ENCODE measurements at regions not wholly inside any gene's neighbourhood (a gene's known extent, or its start where the extent isn't known, plus 50 kb on each side); places are given as distances from the start of the nearest gene placed in this dataset.

- DNase-seq (no peak), ATAC-seq (no peak)
- no peaks in the 10 kb centered on the region for H3K4me1 Mint-ChIP-seq
- no peaks in the 10 kb centered on the region for H3K27me3 Mint-ChIP-seq
- H3K4me3 Mint-ChIP-seq, result no peak overlapping the region
- H3K27ac Mint-ChIP-seq, result no peak overlapping the region
- H3K36me3 Mint-ChIP-seq (ENCODE audit: low read depth), result no peaks in the 10 kb centered on the region
- H3K9me3 ChIP-seq (ENCODE audit: control insufficient read depth, low read length, poor library complexity, severe bottlenecking), result no peaks in the 10 kb centered on the region
Observed at GRCh38 chr2:144896341-144896740, 376.4 kb upstream of the ZEB2 start.

GRCh38 chr2:144894612-144895599, 375.0 kb upstream of the ZEB2 start:
- no peak overlapping the region for H3K27ac Mint-ChIP-seq
- H3K9me3 ChIP-seq (ENCODE audit: control insufficient read depth, low read length, poor library complexity, severe bottlenecking), result no peaks in the 10 kb centered on the region
- H3K4me3 Mint-ChIP-seq, result no peak overlapping the region
- ATAC-seq (no peak), DNase-seq (no peak)
- no peaks in the 10 kb centered on the region for H3K36me3 Mint-ChIP-seq (ENCODE audit: low read depth)
- no peaks in the 10 kb centered on the region for H3K4me1 Mint-ChIP-seq
- H3K27me3 Mint-ChIP-seq, result peaks cover 3% of the 10 kb centered on the region

GRCh38 chr2:144893464-144893863, 373.5 kb upstream of the ZEB2 start:
- no peak for DNase-seq
- Mint-ChIP-seq H3K27me3 (peaks cover 10% of the 10 kb centered on the region), H3K4me3 (no peak overlapping the region), H3K27ac (no peak overlapping the region), H3K4me1 (no peaks in the 10 kb centered on the region), H3K36me3 (ENCODE audit: low read depth) (no peaks in the 10 kb centered on the region)
- H3K9me3 ChIP-seq (ENCODE audit: control insufficient read depth, low read length, poor library complexity, severe bottlenecking), result no peaks in the 10 kb centered on the region
- ATAC-seq, result no peak

GRCh38 chr2:144890828-144891227, 370.9 kb upstream of the ZEB2 start:
- H3K27ac Mint-ChIP-seq, result no peak overlapping the region
- H3K27me3 Mint-ChIP-seq, result peaks cover 20% of the 10 kb centered on the region
- H3K9me3 ChIP-seq (ENCODE audit: control insufficient read depth, low read length, poor library complexity, severe bottlenecking), result no peaks in the 10 kb centered on the region
- H3K36me3 Mint-ChIP-seq (ENCODE audit: low read depth), result no peaks in the 10 kb centered on the region
- H3K4me3 Mint-ChIP-seq, result no peak overlapping the region
- H3K4me1 Mint-ChIP-seq, result no peaks in the 10 kb centered on the region
- peak; percentile 36 for ATAC-seq
- no peak for DNase-seq

GRCh38 chr2:144889348-144889747, 369.4 kb upstream of the ZEB2 start:
- no peaks in the 10 kb centered on the region for H3K9me3 ChIP-seq (ENCODE audit: control insufficient read depth, low read length, poor library complexity, severe bottlenecking)
- Mint-ChIP-seq H3K27ac (no peak overlapping the region), H3K36me3 (ENCODE audit: low read depth) (peaks cover 2% of the 10 kb centered on the region), H3K4me3 (no peak overlapping the region), H3K27me3 (peaks cover 25% of the 10 kb centered on the region), H3K4me1 (no peaks in the 10 kb centered on the region)
- DNase-seq (no peak), ATAC-seq (no peak)

GRCh38 chr2:144886862-144887261, 366.9 kb upstream of the ZEB2 start:
- H3K9me3 ChIP-seq (ENCODE audit: control insufficient read depth, low read length, poor library complexity, severe bottlenecking), result no peaks in the 10 kb centered on the region
- H3K27me3 Mint-ChIP-seq, result peaks cover 25% of the 10 kb centered on the region
- DNase-seq (no peak), ATAC-seq (no peak)
- H3K4me1 Mint-ChIP-seq, result no peaks in the 10 kb centered on the region
- no peak overlapping the region for H3K4me3 Mint-ChIP-seq
- H3K36me3 Mint-ChIP-seq (ENCODE audit: low read depth), result peaks cover 2% of the 10 kb centered on the region
- H3K27ac Mint-ChIP-seq, result no peak overlapping the region

- ATAC-seq (no peak), DNase-seq (no peak)
- H3K36me3 Mint-ChIP-seq (ENCODE audit: low read depth), result no peaks in the 10 kb centered on the region
- H3K4me3 Mint-ChIP-seq, result no peak overlapping the region
- no peaks in the 10 kb centered on the region for H3K9me3 ChIP-seq (ENCODE audit: control insufficient read depth, low read length, poor library complexity, severe bottlenecking)
- H3K27me3 Mint-ChIP-seq, result peaks cover 5% of the 10 kb centered on the region
- no peak overlapping the region for H3K27ac Mint-ChIP-seq
- no peaks in the 10 kb centered on the region for H3K4me1 Mint-ChIP-seq
Observed at GRCh38 chr2:144877893-144878292, 358.0 kb upstream of the ZEB2 start.

GRCh38 chr2:144876013-144876412, 356.1 kb upstream of the ZEB2 start:
- Mint-ChIP-seq H3K36me3 (ENCODE audit: low read depth) (no peaks in the 10 kb centered on the region), H3K27ac (no peak overlapping the region), H3K4me3 (no peak overlapping the region), H3K4me1 (no peaks in the 10 kb centered on the region), H3K27me3 (peaks cover 5% of the 10 kb centered on the region)
- ATAC-seq, result no peak
- DNase-seq, result no peak
- no peaks in the 10 kb centered on the region for H3K9me3 ChIP-seq (ENCODE audit: control insufficient read depth, low read length, poor library complexity, severe bottlenecking)

GRCh38 chr2:144875290-144875969, 355.5 kb upstream of the ZEB2 start:
- no peaks in the 10 kb centered on the region for H3K4me1 Mint-ChIP-seq
- peaks cover 5% of the 10 kb centered on the region for H3K27me3 Mint-ChIP-seq
- no peaks in the 10 kb centered on the region for H3K9me3 ChIP-seq (ENCODE audit: control insufficient read depth, low read length, poor library complexity, severe bottlenecking)
- H3K27ac Mint-ChIP-seq, result no peak overlapping the region
- no peak for DNase-seq
- no peak for ATAC-seq
- H3K36me3 Mint-ChIP-seq (ENCODE audit: low read depth), result no peaks in the 10 kb centered on the region
- H3K4me3 Mint-ChIP-seq, result no peak overlapping the region

- Mint-ChIP-seq H3K36me3 (ENCODE audit: low read depth) (no peaks in the 10 kb centered on the region), H3K4me3 (no peak overlapping the region), H3K27me3 (peaks cover 4% of the 10 kb centered on the region), H3K27ac (no peak overlapping the region), H3K4me1 (no peaks in the 10 kb centered on the region)
- H3K9me3 ChIP-seq (ENCODE audit: control insufficient read depth, low read length, poor library complexity, severe bottlenecking), result no peaks in the 10 kb centered on the region
- DNase-seq (no peak), ATAC-seq (no peak)
Observed at GRCh38 chr2:144865670-144866069, 345.8 kb upstream of the ZEB2 start.

- no peak overlapping the region for H3K4me3 Mint-ChIP-seq
- no peaks in the 10 kb centered on the region for H3K9me3 ChIP-seq (ENCODE audit: control insufficient read depth, low read length, poor library complexity, severe bottlenecking)
- no peak overlapping the region for H3K27ac Mint-ChIP-seq
- DNase-seq (no peak), ATAC-seq (no peak)
- H3K27me3 Mint-ChIP-seq, result peaks cover 4% of the 10 kb centered on the region
- H3K36me3 Mint-ChIP-seq (ENCODE audit: low read depth), result no peaks in the 10 kb centered on the region
- H3K4me1 Mint-ChIP-seq, result no peaks in the 10 kb centered on the region
Observed at GRCh38 chr2:144859716-144860115, 339.8 kb upstream of the ZEB2 start.

GRCh38 chr2:144858211-144858610, 338.3 kb upstream of the ZEB2 start:
- H3K27me3 Mint-ChIP-seq, result no peaks in the 10 kb centered on the region
- ATAC-seq, result no peak
- H3K4me3 Mint-ChIP-seq, result no peak overlapping the region
- no peaks in the 10 kb centered on the region for H3K36me3 Mint-ChIP-seq (ENCODE audit: low read depth)
- no peak for DNase-seq
- H3K9me3 ChIP-seq (ENCODE audit: control insufficient read depth, low read length, poor library complexity, severe bottlenecking), result no peaks in the 10 kb centered on the region
- H3K4me1 Mint-ChIP-seq, result no peaks in the 10 kb centered on the region
- no peak overlapping the region for H3K27ac Mint-ChIP-seq

- Mint-ChIP-seq H3K27ac (no peak overlapping the region), H3K27me3 (no peaks in the 10 kb centered on the region), H3K4me1 (peaks cover 2% of the 10 kb centered on the region), H3K4me3 (no peak overlapping the region), H3K36me3 (ENCODE audit: low read depth) (no peaks in the 10 kb centered on the region)
- H3K9me3 ChIP-seq (ENCODE audit: control insufficient read depth, low read length, poor library complexity, severe bottlenecking), result no peaks in the 10 kb centered on the region
- DNase-seq (no peak), ATAC-seq (no peak)
Observed at GRCh38 chr2:144854596-144854995, 334.7 kb upstream of the ZEB2 start.
